ENCODE measurements at regions not wholly inside any gene's neighbourhood (a gene's known extent, or its start where the extent isn't known, plus 50 kb on each side); places are given as distances from the start of the nearest gene placed in this dataset.

DNA sequence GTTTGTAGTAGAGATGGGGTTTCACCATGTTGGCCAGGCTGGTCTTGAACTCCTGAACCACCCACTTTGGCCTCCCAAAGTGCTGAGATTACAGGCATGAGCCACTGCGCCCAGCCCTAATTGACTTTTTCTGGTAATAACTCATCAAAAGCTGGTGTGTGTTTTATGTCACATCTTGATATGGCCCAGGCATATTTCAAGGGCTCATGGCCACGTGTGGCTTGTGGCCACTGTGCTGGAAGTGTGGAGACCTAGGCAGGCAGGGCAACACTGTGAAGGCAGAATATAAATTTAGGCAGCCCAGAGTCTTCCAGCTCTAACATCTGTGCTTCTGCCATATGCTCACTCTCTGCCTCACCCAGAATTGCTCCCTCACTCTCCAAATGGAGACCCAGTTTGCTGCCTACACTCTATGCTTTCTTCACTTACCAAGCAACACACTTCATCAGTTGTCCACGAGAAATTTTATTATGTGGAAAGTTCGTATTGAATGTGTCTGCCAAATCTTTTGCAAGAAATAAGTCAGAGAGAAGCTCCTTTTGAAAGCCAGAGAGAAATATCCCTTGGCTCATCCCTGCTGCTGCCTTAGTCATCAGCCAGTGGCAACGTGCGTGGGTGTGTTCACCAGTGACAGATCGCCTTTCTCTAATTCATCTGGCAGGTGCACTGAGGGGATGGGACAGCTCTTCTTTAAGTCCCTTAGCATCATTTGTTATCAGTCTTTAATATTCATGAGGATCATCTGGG is 129.4 kb upstream of the CXCR4 start:
- peak; percentile 66 for DNase-seq (ENCODE audit: low read depth)
- no peak overlapping the region for H3K4me3 ChIP-seq (ENCODE audit: low read length)
- TF ChIP-seq, protein P1, sequence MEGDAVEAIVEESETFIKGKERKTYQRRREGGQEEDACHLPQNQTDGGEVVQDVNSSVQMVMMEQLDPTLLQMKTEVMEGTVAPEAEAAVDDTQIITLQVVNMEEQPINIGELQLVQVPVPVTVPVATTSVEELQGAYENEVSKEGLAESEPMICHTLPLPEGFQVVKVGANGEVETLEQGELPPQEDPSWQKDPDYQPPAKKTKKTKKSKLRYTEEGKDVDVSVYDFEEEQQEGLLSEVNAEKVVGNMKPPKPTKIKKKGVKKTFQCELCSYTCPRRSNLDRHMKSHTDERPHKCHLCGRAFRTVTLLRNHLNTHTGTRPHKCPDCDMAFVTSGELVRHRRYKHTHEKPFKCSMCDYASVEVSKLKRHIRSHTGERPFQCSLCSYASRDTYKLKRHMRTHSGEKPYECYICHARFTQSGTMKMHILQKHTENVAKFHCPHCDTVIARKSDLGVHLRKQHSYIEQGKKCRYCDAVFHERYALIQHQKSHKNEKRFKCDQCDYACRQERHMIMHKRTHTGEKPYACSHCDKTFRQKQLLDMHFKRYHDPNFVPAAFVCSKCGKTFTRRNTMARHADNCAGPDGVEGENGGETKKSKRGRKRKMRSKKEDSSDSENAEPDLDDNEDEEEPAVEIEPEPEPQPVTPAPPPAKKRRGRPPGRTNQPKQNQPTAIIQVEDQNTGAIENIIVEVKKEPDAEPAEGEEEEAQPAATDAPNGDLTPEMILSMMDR (IDR thresholded peaks at IDR 0.05; ENCODE audit: insufficient read depth, low read depth, low read length, missing control alignments), result no peak

DNA sequence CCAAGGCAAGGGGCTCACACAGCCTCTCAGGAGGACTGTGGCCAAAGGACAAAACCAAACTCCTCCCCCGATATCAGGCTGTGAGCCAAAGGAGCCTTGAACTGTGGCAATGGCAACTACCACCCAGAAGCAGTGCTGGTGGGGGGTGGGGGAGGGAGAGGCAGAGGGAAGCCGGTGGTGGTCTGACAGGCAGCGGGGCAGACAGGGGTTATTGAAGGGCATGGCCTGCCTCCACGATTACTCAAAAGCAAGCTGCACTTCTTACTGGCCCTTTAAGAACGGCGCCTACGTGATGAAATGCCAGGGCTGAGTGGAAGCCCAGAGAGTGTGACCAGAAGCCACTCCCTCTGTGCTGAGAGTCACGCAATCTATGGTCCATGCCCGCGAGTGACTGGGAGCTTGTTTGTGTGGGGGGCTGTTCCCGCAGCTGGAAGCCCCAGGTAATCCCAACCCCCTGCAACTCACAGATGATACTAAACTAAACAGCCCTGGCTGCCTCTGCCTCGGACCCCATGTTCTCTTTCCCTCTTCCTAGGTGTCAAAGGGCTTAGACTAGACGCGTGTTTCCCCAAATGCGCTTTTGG is 128.2 kb upstream of the CXCR4 start:
- DNase-seq (ENCODE audit: low read depth), result peak; percentile 35
- no peak overlapping the region for H3K4me3 ChIP-seq (ENCODE audit: low read length)
- TF ChIP-seq, protein P1 (IDR thresholded peaks at IDR 0.05; ENCODE audit: insufficient read depth, low read depth, low read length, missing control alignments), result no peak

DNA sequence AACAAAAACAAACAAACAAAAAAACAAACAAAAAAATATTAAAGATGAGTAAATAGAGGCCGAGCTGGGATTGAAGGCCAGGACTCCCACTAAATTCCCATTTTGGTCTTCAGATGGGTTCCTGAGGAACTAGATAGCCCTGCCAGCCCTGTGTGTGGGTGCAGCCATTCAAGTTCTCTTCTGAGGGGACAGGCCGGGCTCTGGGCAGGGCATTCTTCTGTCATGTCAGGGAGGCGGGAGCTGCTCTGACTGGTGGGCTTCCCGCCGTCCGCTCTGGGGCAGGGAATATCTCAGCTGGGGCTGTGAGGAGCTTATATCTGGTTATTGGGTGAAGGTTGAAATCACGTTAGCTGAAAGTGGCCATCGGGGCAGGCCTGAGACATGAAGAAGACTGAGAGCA is 127.3 kb upstream of the CXCR4 start:
- no peak for DNase-seq (ENCODE audit: low read depth)
- H3K4me3 ChIP-seq (ENCODE audit: low read length), result no peak overlapping the region
- TF ChIP-seq, protein P1 (IDR thresholded peaks at IDR 0.05; ENCODE audit: insufficient read depth, low read depth, low read length, missing control alignments), result no peak

DNA sequence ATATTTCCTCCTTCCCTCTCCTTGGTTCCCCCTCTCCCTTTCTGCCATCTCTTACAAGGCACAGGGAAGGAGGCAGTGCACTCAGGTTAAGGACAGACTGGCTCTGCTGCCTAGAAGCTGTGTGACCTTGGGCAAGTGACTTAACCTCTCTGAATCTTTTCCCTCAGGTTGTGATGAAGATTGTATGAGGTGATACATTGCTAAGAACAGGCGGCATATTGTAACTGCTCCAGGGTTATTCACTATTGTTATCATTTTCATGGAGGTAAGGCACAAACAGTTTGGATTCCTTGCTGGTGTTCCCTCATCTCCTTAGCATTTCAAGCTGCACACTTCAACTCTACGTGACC is 126.6 kb upstream of the CXCR4 start:
- DNase-seq (ENCODE audit: low read depth), result no peak
- no peak overlapping the region for H3K4me3 ChIP-seq (ENCODE audit: low read length)
- TF ChIP-seq, protein P1 (IDR thresholded peaks at IDR 0.05; ENCODE audit: insufficient read depth, low read depth, low read length, missing control alignments), result no peak

DNA sequence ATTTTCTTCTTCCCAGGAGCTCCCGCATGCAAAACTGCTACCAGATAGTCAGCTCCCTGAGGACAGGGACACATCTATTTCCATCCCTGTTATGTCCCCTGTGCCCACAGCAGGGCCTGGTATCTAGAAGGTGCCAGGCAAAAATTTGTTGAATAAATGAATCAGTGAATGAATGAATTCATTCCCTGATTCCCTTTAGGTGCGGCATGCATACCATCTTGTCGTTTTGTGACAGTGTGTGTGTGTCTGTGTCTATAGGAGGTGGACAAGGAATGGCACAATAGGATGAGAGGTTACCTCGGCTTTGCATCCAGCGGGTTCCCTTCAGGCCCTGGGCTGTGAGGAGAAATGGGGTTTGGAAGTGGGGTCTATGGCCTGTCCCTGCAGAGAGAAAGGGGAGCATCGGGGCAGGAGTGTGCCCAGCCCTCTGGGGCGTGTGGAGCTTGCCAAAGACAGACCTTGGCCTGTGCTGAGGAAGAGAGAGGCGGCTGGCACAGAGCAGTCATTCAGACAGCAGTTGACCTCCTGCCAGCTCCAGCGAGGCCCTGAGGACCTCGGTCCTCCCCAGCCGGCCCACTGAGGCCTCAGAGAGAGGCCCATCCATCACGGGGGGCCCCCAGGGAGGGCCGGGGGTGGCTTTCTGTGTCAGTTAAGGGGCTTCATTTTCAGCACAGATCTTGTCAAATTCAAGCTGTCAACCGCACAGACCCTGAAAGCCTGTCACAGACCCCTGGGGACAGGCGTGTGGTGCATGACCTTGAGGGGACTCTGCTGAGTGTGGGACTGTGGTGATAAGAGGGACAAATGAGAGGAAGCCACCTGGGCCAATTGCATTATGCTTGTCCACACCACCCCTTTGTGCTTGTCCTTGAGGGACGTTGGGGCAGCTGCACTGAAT is 125.9 kb upstream of the CXCR4 start:
- H3K4me3 ChIP-seq (ENCODE audit: low read length), result no peak overlapping the region
- TF ChIP-seq, protein P1 (IDR thresholded peaks at IDR 0.05; ENCODE audit: insufficient read depth, low read depth, low read length, missing control alignments), result no peak

DNA sequence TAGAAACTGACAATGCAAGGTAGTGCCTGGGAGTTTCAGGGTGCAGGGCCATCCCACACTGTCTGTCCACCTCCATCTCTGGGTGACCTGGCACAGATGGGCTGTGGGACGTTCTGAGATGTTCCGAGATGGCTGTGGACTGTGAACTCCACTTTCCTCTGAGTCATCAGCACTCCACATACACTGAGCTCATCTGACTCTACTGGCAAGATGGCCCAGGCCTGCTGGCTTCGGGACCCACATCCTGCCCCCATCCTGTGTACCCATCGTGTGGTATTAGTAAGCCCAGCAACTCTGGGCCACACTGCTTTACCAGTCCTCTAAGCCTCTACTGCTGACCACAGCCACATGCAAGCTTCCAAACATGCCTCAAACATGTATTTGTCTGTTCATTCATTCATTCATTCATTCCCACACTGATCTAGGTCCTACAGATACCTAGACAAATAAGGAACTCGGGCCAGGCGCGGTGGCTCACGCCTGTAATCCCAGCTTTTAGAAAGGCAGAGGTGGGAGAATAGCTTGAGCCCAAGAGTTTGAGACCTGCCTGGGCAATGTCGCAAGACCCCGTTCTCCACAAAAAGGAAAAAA is 124.8 kb upstream of the CXCR4 start:
- DNase-seq (ENCODE audit: low read depth), result no peak
- H3K4me3 ChIP-seq (ENCODE audit: low read length), result no peak overlapping the region
- TF ChIP-seq, protein P1 (IDR thresholded peaks at IDR 0.05; ENCODE audit: insufficient read depth, low read depth, low read length, missing control alignments), result no peak

More for the DNA sequence above, 125.9 kb upstream of the CXCR4 start:
- no peak for DNase-seq (ENCODE audit: low read depth)

Measured in epithelial cell of esophagus (primary cell).